Activated CD4-positive, alpha-beta T cell treated with anti-CD3 and anti-CD28 coated beads, Interleukin-2, amount 50 U/mL, for 1 hour (primary cell): ENCODE measurements at regions not wholly inside any gene's neighbourhood (a gene's known extent, or its start where the extent isn't known, plus 50 kb on each side); places are given as distances from the start of the nearest gene placed in this dataset.
"Not testable (repeated sequence)": the region's sequence is repeated elsewhere in the genome, so short reads cannot be mapped to it uniquely, and the experiment has no call there.

Experiments
- DNase-seq: peaks from one replicate; pipeline ENCODE4 v3.0.0-alpha.2; 2020

DNA sequence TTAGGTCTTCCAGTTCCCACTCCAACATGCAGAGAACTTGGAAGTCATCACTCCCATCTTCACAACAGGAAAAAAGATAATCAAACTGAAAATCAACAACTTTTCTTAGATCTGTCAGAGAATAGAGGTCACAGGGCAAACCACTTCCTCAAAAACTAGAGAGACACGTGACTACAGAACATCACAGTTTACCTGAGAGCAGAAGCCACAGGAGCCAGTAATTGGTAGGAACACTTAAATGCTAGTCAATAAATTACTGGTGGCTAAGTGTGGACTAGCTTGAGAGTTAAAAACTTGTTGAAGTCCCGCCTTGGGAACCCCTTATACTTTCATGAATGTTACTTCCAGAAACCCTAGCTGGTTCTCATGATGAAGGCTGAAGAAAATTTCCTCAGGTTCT is 81.1 kb downstream of the THSD1 start:
- DNase-seq: not testable (repeated sequence)

DNA sequence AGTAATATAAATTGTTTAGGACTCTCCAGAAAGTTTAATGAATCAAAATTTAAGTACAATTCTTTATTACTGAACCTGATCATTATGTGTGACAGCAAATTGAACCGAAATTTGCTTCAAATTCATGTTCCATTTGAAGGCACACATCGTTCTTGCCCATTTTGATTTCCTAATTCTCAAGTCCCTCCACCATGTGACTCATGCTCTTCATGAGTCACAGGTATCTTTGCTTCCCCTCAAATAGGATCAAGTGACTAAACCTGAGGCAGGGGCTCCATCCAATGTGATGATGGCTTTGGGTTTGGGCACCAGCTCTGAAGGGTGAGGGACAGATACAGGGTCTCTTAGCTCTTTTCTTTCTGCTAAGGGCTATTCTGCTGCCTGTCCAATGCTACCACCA is 86.1 kb downstream of the THSD1 start:
- DNase-seq: no peak

DNA sequence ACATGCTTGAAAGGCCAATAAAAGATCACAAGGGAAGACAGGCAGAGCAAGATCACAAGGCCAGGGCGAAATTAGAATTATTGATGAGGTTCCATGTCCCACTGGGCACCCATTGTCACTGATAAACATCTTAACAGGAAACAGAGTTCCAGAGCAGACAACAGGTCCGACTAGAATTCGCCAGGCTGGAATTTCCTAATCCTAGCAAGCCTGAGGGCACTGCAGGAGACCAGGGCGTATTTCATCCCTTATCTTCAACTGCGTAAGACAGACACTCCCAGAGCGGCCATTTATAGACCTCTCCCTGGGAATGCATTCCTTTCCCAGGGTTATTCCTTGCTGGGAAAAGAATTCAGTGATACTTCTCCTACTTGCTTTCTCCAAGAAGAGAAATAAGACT is 96.1 kb downstream of the THSD1 start:
- not testable (repeated sequence) for DNase-seq

DNA sequence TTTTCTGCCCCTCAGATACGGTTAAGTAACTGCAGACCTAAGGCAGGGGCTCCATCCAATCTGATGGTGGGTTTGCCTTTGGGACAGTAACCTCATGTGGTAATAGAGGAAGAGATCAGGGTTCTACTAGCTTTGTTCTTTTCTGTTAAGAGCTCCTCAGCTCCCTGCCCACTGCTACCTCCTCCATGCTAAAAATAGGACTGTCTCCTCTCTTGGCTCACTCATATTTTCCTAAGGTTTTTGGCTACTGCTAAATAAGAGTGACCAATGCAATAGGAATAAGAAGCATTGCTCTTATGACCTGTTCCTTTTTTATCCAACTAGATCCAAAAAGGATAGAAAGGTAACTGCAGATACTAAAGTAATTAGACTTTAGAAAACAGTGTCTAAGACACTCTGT is 99.6 kb downstream of the THSD1 start:
- not testable (repeated sequence) for DNase-seq

DNA sequence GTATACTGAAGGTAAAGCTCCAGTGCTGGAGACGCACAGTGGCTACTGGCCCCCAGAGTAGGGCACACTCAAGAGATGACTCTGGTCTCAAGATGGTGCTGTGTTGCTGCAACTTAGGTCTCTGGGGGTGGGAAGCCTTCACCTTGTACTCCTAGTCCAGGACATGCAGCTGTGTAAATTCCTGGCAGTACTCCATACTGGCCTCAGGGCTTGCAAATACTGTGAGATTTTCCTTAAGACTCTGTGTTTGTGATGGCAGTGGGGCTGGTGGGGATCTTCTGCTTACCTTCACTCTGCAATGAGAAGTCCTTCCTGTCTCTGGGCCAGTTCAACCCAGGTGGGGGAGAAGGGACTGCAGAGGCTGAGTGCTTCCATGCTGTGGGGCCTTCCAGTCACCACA is 102.9 kb downstream of the THSD1 start:
- not testable (repeated sequence) for DNase-seq

DNA sequence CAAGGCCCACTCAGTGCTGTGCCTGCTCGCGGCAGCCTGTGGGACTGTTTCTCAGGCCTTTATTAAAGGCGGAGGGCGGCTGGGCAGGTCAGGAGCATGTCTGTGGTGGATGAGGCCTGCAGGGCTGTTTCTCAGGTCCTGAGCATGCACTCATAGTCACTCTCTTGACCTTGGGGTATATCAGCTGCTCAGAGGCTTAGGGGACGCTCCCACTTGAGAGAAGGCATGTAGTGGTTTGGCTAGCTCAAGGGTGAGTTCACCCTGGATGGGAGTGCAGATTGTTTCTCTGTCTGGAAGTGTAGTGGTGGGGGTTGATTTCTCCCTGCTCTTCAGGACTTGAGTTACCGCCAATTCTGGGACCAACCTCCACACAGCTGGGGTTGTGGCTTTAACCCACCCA is 103.3 kb downstream of the THSD1 start:
- not testable (repeated sequence) for DNase-seq

DNA sequence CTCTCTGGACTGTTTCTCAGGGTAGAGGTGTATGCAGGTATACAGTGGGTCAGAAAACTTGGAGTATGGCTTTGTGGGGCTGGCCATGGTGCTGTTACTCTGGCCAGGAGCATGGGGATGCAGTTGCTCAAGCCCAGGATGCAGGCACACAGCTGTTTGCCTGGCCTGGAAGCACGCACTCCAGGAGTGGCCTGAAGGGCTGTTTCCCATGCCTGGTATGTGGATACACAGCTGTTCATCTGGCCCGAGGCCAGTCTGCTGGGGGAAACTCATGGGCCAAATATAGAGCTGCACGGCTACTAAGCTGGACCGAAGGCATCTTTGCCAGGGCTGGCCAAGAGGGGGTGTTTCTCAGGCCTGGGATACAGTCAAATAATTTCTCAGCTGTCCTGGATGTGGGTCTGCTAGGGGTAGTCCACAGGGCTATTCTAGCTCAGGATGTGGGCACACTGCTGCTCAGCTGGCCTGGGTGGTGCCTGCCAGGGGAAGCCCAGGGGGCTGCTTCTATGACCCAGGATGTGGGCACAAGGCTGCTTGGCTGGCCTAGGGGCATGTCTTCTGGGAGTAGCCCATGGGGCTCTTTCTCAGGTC is 104.1 kb downstream of the THSD1 start:
- DNase-seq: not testable (repeated sequence)

DNA sequence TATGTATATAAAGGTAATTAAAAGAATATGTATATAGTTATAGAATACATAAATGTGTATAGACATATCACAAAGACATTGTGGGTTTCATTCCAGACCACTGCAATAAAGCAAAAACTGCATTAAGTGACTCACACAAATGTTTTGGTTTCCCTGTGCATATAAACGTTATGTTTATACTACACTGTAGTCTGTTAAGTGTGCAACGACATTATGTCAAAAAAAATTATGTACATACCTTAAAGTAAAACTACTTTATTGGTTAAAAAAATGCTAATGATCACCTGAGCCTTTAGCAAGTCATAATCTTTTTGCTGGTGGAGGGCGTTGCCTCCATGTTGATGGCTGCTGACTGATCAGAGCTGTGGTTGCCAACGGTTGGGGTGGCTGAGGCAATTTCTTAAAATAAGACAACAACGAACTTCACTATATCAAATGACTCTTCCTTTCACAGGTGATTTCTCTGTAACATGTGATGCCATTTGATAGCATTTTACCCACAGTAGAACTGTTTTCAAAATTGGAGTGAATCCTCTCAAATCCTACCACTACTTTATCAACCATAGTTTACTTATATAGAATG is 107.8 kb downstream of the THSD1 start:
- DNase-seq: not testable (repeated sequence)

DNA sequence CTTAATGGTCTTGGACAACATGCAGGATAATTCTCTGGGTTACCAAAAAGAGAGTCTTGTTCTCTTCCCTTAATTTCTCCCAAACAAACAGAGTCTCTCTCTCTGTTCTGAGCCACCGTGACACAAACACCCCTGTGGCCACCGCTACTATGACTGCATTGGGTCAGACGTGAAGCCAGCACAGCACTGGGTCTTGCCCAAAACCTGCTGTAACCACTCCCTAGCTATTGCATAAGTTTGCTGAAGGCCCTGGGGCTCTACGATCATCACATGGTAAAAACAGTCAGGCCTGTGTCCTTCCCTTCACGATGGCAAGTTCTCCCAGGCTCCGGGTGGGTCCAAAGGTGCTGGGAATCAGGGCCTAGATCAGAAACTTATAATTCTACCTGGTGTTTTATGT is 117.1 kb downstream of the THSD1 start:
- DNase-seq: not testable (repeated sequence)

DNA sequence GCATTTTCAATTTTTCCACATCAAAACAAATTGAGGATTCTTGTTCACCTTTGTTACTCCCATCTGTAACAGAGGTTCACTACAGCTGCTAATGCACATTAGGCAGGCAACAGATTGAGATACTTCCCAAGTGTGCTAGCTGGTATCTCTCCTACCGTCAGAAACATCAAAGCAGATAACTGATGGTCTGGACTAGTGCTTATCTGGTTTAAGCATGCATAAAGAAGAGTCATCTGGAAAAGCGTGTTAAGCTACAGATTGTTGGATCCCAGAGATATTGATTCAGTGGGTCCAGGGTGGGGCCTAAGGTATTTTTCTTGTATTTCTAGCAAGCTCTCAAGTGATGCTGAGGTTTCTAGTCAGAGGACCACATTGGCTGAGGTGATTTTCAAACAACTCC is 122.0 kb upstream of the NEK3 start:
- DNase-seq: not testable (repeated sequence)

DNA sequence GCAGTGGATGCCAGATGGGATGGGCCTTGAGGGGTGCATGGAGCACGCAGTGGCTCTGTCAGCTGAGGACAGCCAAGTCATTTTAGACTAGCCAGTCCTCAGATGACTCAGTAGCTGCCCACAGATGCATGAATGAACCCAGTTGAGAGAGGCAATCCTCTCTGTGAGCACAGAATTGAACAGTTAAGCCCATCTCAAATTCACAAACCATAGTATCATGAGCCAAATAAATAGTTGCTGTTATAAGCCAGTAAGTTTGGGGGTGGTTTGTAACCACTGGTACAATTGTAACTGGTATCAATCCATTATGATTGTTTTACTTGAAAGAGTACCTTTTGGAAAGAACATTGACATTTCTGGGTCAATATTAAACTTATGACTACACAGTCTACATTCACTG is 120.0 kb upstream of the NEK3 start:
- DNase-seq: not testable (repeated sequence)

DNA sequence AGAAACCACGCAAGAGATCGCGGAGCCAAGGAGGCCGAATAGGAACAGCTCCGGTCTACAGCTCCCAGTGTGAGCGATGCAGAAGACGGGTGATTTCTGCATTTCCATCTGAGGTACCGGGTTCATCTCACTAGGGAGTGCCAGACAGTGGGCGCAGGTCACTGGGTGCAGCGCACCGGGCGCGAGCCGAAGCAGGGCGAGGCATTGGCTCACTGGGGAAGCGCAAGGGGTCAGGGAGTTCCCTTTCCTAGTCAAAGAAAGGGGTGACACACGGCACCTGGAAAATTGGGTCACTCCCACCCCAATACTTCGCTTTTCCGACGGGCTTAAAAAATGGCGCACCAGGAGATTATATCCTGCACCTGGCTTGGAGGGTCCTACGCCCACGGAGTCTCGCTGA is 94.9 kb upstream of the NEK3 start:
- not testable (repeated sequence) for DNase-seq

DNA sequence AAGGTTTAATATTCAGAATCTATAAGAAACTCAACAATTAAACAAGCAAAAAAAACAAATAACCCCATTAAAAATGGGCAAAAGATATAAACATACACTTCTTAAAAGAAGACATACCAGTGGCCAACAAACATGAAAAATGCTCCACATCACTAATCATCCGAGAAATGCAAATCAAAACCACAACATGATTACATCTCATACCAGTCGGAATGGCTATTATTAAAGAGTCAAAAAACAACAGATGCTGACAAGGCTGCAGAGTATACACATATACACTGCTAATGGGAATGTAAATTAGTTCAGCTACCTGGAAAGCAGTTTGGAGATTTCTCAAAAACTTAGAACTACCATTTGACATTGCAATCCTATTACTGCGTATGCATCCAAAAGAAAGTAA is 81.4 kb upstream of the NEK3 start:
- DNase-seq: not testable (repeated sequence)

DNA sequence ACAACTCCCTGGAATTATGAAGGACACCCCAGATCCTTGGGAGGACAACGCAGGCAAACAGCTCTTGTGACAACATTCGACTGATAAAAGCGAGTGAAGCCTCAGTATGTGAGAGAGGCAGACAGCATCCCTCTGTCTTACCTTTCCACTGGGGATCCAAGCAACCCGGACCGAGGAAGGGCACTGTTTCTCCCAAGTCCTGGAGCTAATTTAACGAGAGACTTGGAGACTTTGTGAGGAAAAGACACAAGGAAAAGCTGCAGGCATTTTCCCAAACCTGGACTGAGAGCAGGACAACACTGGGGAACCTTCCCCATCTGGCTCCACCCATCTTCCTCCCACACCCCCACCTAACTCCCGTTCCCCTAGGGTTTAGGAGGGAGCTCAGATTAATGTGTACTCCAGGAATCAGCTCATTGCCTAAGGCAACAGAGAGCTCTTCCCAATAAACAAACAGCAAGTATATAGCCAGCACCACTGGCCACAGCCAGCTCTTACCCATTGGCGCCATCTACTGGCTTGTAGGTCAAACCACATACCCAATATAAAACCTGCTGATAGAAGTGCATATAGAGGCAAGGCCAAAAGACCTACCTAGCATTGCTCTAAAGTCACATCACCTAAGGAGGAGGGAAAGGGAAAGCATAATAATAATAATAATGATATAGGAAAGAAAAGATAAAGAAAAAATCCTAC is 76.7 kb upstream of the NEK3 start:
- peak; percentile 28 for DNase-seq

DNA sequence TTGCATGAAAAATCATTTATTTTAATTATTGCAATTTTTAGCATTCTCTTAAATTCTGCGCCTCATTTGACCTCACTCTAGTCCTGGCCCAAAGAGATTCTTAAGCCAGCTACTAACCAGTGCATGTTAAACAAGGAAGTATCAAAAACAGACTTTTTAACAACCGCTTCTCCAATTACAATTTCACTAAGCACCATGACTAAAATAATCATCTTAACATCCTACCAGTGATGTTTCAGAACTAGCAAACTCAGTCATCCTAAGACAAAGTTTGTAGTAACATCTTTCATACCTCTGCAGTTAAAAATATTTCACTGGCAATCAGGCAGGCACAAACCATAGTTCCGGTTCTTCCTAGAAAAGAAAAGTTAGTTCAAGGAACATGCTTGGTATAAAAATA is 75.5 kb upstream of the NEK3 start:
- not testable (repeated sequence) for DNase-seq

DNA sequence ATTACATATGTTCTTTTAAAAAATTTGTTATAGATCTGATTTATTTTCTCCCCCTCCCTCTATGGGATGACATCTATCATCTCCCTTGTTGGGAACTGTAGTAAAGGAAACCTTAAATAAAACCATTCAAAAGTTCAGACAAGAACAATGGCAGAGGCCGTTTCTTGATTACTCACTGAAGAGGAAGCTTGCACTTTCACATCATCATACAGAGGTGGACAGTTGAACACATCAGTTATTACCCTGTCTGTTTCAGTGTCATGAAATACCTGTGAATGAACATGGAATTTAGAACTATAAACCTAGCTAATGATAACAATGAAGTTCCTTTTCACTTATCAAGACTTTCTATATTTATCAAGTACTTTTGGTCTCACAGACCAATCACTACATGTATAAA is 63.7 kb upstream of the NEK3 start:
- DNase-seq: not testable (repeated sequence)

DNA sequence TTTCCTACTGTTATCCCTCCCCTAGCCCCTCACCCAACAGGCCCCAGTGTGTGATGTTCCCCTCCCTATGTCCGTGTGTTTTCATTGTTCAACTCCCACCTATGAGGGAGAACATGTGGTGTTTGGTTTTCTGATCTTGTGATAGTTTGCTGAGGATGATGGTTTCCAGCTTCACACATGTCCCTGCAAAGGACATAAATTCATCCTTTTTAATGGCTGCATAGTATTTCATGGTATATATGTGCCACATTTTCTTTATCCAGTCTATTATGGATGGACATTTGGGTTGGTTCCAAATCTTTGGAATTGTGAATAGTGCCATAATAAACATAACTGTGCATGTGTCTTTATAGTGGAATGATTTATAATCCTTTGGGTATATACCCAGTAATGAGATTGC is 54.5 kb upstream of the NEK3 start:
- not testable (repeated sequence) for DNase-seq

DNA sequence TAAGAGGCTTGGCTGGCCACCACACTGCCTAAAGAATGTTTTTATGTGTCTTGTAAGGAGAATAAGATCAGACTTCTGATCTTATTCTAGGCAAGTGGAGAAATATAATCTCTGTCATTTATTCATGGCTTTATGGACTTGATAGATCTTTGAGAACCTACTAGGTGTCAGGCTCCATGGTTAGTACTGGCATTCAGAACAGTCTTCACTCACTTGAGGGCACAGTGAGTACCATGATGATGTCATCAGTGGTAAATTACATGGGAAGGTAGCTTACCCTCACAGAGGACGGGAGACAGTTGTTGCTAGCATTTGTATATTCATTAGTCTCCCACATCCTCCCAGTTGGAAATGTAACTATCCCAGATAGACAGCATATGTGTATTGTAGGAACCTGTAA is 53.5 kb upstream of the NEK3 start:
- DNase-seq: not testable (repeated sequence)

DNA sequence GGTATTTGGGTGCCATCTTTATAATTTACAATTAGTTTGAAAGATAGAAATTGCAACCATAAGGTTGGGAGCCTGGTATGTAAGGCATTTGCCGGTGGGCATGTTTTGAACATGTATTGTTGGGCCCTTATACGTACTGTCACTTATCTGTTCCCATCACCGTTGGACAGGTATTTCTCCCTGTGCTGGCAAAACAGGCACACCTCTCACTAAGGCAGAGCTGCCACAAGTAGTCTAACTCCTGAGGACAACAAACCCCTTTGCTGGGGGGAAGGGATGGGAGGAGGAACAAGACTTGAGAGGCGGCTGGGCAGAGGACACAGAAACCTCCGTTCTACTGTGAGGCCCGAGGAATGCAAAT is 52.0 kb upstream of the NEK3 start:
- not testable (repeated sequence) for DNase-seq

DNA sequence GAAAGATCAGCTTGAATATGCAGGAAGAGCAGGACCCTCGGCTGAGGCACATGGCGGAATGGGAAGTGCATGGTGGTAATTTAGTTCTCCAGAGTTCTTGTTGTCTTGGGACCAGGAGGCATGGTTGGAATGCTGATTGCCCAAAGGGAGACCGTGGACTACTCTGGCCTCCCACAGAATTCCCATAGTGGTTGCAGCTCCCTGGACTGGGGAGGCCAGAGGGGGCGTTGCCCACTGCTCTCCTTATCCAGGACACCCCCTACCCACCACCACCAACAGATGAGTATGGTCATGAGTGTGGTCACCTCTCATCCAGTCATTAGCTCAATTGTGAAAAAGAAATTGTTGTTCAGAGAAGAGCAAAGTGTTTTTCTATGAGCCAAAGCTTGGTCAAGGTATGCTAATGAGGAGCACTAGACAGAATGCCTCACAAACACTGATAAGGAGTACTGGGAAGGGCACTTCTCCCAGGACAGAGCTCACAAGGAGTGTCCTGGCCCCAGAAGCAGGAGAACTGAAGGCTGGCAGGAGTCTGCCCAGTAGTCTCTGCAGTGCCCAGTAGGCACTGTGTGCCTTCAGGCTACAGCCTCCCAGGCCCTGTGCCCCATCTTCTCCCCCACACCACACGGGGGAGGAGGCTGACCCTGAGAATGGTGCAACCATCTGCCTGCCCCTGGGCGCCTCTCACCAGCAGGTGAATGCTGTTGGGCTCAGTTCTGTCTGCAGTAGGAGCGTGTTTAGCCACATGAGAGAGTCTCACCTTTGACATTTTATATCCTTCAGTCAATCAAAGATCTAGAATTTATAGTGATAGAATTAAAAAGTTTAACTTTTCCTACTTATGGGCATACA is 51.4 kb upstream of the NEK3 start:
- DNase-seq: not testable (repeated sequence)
